Cardiac fibroblast (primary cell): ENCODE measurements at regions not wholly inside any gene's neighbourhood (a gene's known extent, or its start where the extent isn't known, plus 50 kb on each side); places are given as distances from the start of the nearest gene placed in this dataset.

Source experiments
- DNase-seq, 2 donors: peaks; one replicate each; pipeline versions ENCODE4 v3.0.0 to v3.0.0-alpha.2; 2010; ENCODE audit warnings: low read depth in 2 of 2
- H3K4me3 ChIP-seq, 2 donors: replicated peaks in 1 of 2; 1 replicate in 1 of 2; 2 replicates in 1 of 2; pipeline ENCODE4 v1.5.1; 2011; ENCODE audit warnings: low read depth in 2 of 2, low read length in 2 of 2, mild to moderate bottlenecking in 2 of 2, moderate library complexity in 1 of 2
- TF ChIP-seq, protein P1 (sequence below): IDR thresholded peaks from one replicate; pipeline ENCODE4 v1.5.1; 2011; ENCODE audit warnings: low read depth, mild to moderate bottlenecking, low read length, inconsistent platforms

DNA sequence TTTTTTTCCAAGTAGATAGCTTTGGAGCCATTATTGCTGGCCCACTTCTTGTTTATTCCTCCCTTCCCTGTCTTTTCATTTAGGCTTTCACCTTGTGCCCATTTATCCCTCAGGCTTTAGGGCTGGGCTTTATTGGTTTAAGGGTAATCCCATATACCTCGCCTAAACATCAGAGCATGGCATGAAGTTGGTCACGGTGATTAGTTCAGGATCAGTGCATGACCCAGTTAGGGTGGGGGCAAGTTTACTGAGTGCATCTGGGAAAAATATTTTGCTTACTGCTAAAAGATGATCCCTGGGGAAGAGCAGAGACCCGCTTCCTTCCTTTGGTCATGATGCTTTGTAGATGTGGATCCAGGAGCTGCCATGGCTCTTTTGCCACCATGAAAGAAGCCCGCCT, 153.3 kb upstream of the NECTIN1 start:
- DNase-seq: no peak
- H3K4me3 ChIP-seq: no peak overlapping the region
- TF ChIP-seq, protein P1, sequence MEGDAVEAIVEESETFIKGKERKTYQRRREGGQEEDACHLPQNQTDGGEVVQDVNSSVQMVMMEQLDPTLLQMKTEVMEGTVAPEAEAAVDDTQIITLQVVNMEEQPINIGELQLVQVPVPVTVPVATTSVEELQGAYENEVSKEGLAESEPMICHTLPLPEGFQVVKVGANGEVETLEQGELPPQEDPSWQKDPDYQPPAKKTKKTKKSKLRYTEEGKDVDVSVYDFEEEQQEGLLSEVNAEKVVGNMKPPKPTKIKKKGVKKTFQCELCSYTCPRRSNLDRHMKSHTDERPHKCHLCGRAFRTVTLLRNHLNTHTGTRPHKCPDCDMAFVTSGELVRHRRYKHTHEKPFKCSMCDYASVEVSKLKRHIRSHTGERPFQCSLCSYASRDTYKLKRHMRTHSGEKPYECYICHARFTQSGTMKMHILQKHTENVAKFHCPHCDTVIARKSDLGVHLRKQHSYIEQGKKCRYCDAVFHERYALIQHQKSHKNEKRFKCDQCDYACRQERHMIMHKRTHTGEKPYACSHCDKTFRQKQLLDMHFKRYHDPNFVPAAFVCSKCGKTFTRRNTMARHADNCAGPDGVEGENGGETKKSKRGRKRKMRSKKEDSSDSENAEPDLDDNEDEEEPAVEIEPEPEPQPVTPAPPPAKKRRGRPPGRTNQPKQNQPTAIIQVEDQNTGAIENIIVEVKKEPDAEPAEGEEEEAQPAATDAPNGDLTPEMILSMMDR: no peak

- no peak for DNase-seq
- H3K4me3 ChIP-seq: no peak overlapping the region
- TF ChIP-seq, protein P1: no peak
Measured at GRCh38 chr11:119880873-119881272, 151.9 kb upstream of the NECTIN1 start.

GRCh38 chr11:119880143-119880542, 151.1 kb upstream of the NECTIN1 start:
- no peak overlapping the region for H3K4me3 ChIP-seq
- TF ChIP-seq, protein P1: no peak
- DNase-seq: no peak

DNA sequence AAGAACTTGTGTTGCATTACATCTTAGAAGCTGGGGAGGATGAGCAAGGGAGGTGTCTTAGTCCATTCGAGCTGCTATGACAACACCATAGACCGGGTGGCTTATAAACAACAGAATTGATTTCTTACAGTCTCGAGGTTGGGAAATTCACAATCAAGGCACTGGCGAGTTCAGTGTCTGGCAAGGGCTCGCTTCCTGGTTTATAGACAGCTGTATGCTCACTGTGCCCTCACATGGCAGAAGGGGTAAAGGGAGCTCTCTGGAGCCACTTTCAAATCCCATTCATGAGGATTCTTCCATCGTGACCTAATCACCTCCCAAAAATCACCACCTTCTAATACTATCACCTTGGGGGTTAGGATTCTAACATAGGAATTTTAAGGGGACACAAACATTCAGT, 150.0 kb upstream of the NECTIN1 start:
- no peak overlapping the region for H3K4me3 ChIP-seq
- TF ChIP-seq, protein P1: no peak
- no peak for DNase-seq

GRCh38 chr11:119876841-119877240, 147.8 kb upstream of the NECTIN1 start:
- TF ChIP-seq, protein P1: no peak
- no peak for DNase-seq
- H3K4me3 ChIP-seq: no peak overlapping the region

- no peak overlapping the region for H3K4me3 ChIP-seq
- DNase-seq: no peak
- TF ChIP-seq, protein P1: no peak
Measured at GRCh38 chr11:119875841-119876600, 147.0 kb upstream of the NECTIN1 start.

- no peak overlapping the region for H3K4me3 ChIP-seq
- no peak for DNase-seq
- TF ChIP-seq, protein P1: no peak
Measured at GRCh38 chr11:119874660-119875238, 145.7 kb upstream of the NECTIN1 start.
